ENCODE measurements at regions not wholly inside any gene's neighbourhood (a gene's known extent, or its start where the extent isn't known, plus 50 kb on each side); places are given as distances from the start of the nearest gene placed in this dataset.

DNA sequence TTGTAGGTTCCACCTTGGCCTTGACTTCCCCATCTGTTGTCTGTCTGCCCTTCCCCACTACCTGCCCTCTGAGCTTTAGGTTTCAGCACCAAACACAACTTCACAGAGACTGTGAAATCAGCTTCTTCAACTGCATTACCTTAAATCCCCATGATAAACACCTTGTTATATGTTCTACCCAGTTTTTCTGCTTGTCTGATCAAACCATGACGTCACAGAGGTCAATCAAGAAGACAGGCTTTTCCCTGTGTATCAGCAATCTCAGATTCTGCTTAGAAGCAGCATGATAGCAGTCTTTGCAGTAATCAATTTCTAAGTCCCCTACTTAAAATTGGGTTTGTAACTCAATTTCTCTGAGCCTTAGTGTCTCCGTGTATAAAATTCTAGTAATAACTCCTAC is 175.0 kb downstream of the PLK2 start:
- no peak for TF ChIP-seq EZH2 (IDR thresholded peaks at IDR 0.05; ENCODE audit: low read length)
- TF ChIP-seq, protein P1, sequence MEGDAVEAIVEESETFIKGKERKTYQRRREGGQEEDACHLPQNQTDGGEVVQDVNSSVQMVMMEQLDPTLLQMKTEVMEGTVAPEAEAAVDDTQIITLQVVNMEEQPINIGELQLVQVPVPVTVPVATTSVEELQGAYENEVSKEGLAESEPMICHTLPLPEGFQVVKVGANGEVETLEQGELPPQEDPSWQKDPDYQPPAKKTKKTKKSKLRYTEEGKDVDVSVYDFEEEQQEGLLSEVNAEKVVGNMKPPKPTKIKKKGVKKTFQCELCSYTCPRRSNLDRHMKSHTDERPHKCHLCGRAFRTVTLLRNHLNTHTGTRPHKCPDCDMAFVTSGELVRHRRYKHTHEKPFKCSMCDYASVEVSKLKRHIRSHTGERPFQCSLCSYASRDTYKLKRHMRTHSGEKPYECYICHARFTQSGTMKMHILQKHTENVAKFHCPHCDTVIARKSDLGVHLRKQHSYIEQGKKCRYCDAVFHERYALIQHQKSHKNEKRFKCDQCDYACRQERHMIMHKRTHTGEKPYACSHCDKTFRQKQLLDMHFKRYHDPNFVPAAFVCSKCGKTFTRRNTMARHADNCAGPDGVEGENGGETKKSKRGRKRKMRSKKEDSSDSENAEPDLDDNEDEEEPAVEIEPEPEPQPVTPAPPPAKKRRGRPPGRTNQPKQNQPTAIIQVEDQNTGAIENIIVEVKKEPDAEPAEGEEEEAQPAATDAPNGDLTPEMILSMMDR (optimal IDR thresholded peaks at IDR 0.05 in 1 of 3, IDR thresholded peaks at IDR 0.05 in 1 of 3, conservative IDR thresholded peaks at IDR 0.05 in 1 of 3; ENCODE audit: extremely low read depth in 1 of 3, insufficient read depth in 2 of 3, low read length in 3 of 3): no peak
